Loucy (cell line): ENCODE measurements at regions not wholly inside any gene's neighbourhood (a gene's known extent, or its start where the extent isn't known, plus 50 kb on each side); places are given as distances from the start of the nearest gene placed in this dataset.

Source experiments
- EZH2phosphoT487 ChIP-seq: fragments of 200-600 bp; IDR thresholded peaks from 2 replicates; pipeline ENCODE4 v1.6.1; 2018; ENCODE audit warnings: antibody characterized with exemption, mild to moderate bottlenecking, moderate library complexity, borderline replicate concordance
- TF ChIP-seq, protein P1 (sequence below): fragments of 200-600 bp; sonication (generic); conservative IDR thresholded peaks from 2 replicates; pipeline ENCODE4 v1.5.1; 2014; ENCODE audit warnings: mild to moderate bottlenecking, antibody characterized with exemption, low read length

DNA sequence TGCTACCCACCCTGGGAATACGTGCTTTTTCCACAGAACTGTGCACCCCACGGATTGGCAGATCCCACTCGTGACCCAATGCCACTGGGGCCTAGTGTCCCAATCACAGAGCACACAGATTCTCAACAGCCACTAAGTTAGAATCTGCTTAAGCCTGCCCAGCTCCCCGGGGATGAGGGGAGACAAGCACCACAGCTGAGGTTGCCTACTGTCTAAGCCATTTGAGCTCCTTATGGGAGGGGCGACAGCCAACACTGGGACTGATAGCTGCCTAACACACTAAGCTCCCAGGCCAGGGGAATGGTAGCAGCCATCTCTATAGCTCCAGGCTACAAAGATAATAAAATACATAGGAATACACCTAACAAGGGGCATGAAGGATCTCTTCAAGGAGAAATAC, 93.5 kb upstream of the GUCY1A1 start:
- TF ChIP-seq, protein P1, sequence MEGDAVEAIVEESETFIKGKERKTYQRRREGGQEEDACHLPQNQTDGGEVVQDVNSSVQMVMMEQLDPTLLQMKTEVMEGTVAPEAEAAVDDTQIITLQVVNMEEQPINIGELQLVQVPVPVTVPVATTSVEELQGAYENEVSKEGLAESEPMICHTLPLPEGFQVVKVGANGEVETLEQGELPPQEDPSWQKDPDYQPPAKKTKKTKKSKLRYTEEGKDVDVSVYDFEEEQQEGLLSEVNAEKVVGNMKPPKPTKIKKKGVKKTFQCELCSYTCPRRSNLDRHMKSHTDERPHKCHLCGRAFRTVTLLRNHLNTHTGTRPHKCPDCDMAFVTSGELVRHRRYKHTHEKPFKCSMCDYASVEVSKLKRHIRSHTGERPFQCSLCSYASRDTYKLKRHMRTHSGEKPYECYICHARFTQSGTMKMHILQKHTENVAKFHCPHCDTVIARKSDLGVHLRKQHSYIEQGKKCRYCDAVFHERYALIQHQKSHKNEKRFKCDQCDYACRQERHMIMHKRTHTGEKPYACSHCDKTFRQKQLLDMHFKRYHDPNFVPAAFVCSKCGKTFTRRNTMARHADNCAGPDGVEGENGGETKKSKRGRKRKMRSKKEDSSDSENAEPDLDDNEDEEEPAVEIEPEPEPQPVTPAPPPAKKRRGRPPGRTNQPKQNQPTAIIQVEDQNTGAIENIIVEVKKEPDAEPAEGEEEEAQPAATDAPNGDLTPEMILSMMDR: no peak
- no peak for TF ChIP-seq EZH2phosphoT487
